Naive thymus-derived CD8-positive, alpha-beta T cell (primary cell): ENCODE measurements at regions not wholly inside any gene's neighbourhood (a gene's known extent, or its start where the extent isn't known, plus 50 kb on each side); places are given as distances from the start of the nearest gene placed in this dataset.

ENCODE experiments used
- ATAC-seq, 2 donors: fragments of 150-1000 bp; cut with Tn5 transposase in 1 of 2; sonication (Bioruptor Pico), chemical (Tn5 transposase) in 1 of 2; 1 replicate in 1 of 2; 2 replicates in 1 of 2; pipeline ENCODE4 v1.10.0; 2021; ENCODE audit warnings: mild to moderate bottlenecking in 2 of 2, moderate library complexity in 2 of 2
- POLR2A ChIA-PET: fragments of 350-600 bp; sonication (Branson Sonifier 250); formaldehyde crosslinking; loops from one replicate; lab custom pipeline; 2021; ENCODE audit warnings: antibody characterized with exemption; lab: Charles Lee
- DNase-seq, 10 donors: peaks; one replicate each; pipeline versions ENCODE4 v3.0.0 to v3.0.0-alpha.2; 2020 to 2022
- H3K27ac Mint-ChIP-seq, 10 donors: one replicate each; pipeline ENCODE4 v1.8.0; 2020 to 2022; ENCODE audit warnings: mild to moderate bottlenecking in 10 of 10, mixed read lengths in 10 of 10, moderate library complexity in 4 of 10, inconsistent platforms in 1 of 10
- H3K27me3 Mint-ChIP-seq, 5 donors: one replicate each; pipeline ENCODE4 v1.8.0; 2021 to 2022; ENCODE audit warnings: mixed read lengths in 5 of 5
- H3K36me3 Mint-ChIP-seq, 3 donors: one replicate each; pipeline ENCODE4 v1.8.0; 2020 to 2022; ENCODE audit warnings: mixed read lengths in 3 of 3, mild to moderate bottlenecking in 2 of 3, inconsistent platforms in 1 of 3
- H3K4me1 Mint-ChIP-seq, 4 donors: one replicate each; pipeline ENCODE4 v1.8.0; 2021 to 2022; ENCODE audit warnings: mixed read lengths in 4 of 4
- H3K4me3 Mint-ChIP-seq, 10 donors: one replicate each; pipeline ENCODE4 v1.8.0; 2020 to 2022; ENCODE audit warnings: mild to moderate bottlenecking in 10 of 10, mixed read lengths in 10 of 10, moderate library complexity in 6 of 10, inconsistent platforms in 1 of 10
- H3K9me3 Mint-ChIP-seq, 9 donors: one replicate each; pipeline ENCODE4 v1.8.0; 2020 to 2022; ENCODE audit warnings: mixed read lengths in 9 of 9, mild to moderate bottlenecking in 3 of 9, inconsistent platforms in 1 of 9, moderate library complexity in 1 of 9

DNA sequence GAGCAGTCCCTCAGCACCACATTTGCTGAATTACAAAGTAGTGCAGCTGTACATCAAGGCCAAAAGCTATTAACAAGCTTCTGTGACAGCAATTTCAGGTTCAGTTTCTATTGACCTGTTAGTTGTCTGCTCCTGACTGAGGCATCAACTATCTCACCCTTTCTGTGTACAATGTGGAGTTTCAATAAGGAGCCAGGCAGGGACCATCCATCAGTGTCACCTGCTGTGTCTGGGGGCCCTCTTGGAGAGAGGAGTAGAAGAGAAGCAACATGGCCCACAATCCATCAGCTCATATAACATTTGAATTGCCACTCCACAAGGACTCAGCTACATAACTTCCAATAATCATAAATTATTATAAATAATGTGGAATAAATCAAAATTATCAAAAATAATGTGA is 72.3 kb upstream of the CCDC196 start:
- no peaks in the 10 kb centered on the region for H3K4me1 Mint-ChIP-seq

DNA sequence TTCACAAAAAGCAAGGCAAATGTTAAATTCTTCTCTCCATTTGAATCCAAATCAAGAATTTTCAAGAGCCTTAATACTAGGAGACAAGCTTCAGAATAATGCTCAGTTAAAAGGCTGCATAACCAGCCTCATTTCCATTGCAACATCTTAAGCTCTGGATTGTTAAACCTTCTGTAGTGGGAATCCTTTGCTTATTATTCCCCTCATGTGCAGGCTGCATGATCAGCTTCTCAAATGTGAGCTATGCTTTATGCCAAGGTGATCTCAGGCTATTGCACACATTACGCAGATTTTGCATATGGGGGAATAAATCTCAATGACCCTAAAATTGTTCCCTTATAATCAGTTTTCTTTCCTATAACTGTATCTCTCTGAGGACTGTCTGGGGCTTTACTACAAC is 71.7 kb upstream of the CCDC196 start:
- H3K27ac Mint-ChIP-seq: no peak overlapping the region
- POLR2A ChIA-PET: no interaction called here
- H3K27me3 Mint-ChIP-seq: peaks cover 0 to 7% (median 0%) of the 10 kb centered on the region in 5 donors
- H3K36me3 Mint-ChIP-seq: peaks cover 8 to 18% (median 14%) of the 10 kb centered on the region in 3 donors
- no peak for DNase-seq
- H3K4me1 Mint-ChIP-seq: no peaks in the 10 kb centered on the region
- no peak overlapping the region for H3K4me3 Mint-ChIP-seq
- ATAC-seq: no peak
- H3K9me3 Mint-ChIP-seq: peaks cover 0 to 19% (median 0%) of the 10 kb centered on the region in 9 donors

More for the DNA sequence above, 72.3 kb upstream of the CCDC196 start:
- Mint-ChIP-seq H3K9me3 (peaks cover 0 to 19% (median 0%) of the 10 kb centered on the region in 9 donors), H3K4me3 (no peak overlapping the region), H3K27ac (no peak overlapping the region), H3K36me3 (peaks cover 8 to 20% (median 14%) of the 10 kb centered on the region in 3 donors), H3K27me3 (peaks cover 0 to 7% (median 0%) of the 10 kb centered on the region in 5 donors)
- POLR2A ChIA-PET: no interaction called here
- DNase-seq (no peak), ATAC-seq (no peak)

DNA sequence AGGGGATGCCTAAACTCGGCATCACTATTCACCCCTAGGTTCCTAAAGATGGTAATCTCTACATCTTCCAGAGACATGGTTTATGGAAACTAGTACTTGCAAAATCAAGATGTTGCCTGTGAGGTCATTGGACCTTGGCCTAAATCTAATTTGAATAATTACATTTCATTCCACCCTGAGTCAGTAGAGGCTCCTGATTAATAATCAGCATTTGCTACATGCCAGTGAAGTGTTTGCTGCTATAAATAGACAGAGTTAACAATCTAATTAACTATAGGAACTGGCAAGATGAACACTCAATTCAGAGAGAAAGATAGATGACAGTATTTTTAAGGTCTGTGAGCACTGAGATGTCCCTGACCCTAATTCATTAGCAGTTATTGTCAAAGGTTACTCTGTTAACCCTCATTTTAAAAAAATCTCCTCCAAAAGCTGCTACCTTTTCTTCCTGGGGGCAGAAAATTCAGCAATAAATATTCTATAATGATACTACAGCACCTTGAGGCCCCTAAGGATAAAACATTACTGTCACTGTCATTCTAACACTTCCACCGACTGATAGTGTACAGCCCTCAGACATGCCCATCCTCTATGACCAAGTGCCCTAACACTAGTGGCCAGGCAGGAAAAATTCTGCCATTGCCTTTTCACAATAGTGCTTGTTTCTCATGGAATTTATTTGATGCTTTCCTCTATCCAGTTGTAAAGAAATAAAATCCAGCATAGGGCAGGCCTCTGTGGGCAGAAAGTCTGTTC is 65.7 kb upstream of the CCDC196 start:
- Mint-ChIP-seq H3K36me3 (peaks cover 5 to 14% (median 14%) of the 10 kb centered on the region in 3 donors), H3K4me3 (no peak overlapping the region), H3K27ac (no peak overlapping the region), H3K27me3 (no peaks in the 10 kb centered on the region), H3K9me3 (peaks cover 0 to 19% (median 0%) of the 10 kb centered on the region in 9 donors), H3K4me1 (no peaks in the 10 kb centered on the region)
- no peak for DNase-seq
- no peak for ATAC-seq
- POLR2A ChIA-PET: no interaction called here

DNA sequence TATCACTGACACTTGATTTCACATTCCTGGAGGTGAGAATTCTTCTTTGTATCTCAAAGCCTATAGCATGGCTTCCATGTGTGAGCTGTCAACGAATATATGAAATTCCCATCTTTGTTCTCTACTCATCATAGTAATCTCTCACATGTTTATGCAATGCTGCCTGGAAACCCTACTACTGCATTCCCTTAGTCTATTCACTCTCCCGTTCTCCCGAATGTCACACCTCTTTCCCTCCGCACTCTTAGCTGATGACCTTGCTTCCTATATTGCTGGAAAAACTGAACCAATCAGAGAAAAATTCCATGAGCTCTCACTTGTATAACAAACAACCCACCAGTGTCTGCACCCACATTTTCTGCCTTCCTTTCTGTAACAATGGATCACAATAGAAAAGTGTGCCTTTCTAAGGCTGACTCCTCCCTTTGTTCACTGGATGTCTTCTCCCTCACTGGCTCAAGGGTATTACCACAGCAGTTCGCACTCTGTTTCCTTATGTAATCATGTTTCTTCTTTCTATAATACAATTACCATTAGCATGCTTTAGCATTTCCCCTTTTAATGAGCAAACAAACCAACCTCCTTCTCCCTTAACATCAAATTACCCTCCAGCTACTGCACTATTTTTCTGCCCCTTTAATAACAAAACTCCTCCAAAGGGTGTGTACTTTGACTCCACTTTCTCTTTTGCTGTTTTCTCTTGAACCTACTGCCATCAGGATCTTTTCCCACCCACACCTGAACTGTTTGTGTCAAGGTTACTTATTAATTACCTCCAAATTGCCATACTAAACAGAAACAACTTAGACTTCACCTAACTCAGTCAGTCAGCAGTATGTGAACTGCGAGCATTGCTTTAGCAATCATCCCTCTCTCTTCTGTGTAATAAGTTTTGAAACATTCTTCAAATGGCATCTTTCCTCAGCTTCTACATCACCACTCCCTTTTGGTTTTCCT is 63.9 kb upstream of the CCDC196 start:
- ATAC-seq: no peak

DNA sequence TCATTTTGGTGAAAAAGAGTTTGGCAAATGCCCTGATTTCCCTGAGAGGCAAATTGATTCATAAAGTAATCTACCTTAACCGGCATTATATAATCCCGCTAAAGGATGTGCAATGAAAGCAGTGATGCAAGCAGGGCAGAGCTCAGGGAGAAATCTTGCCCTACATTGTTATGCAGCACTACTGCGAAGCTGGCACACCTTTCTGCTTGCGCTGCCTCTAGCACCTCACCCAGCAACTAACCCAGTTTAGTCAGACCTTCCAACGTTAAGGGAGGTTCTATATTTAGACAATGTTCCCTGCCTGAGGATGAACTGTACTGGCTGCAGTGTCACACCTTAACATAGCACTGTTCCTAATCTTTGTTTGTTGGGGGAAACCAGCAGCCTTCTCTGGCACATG is 60.8 kb upstream of the CCDC196 start:
- ATAC-seq (no peak), DNase-seq (no peak)
- Mint-ChIP-seq H3K27me3 (no peaks in the 10 kb centered on the region), H3K27ac (no peak overlapping the region), H3K4me1 (no peaks in the 10 kb centered on the region), H3K9me3 (no peaks in the 10 kb centered on the region), H3K4me3 (no peak overlapping the region), H3K36me3 (peaks cover 0 to 9% (median 0%) of the 10 kb centered on the region in 3 donors)
- POLR2A ChIA-PET: no interaction called here

More for the DNA sequence above, 63.9 kb upstream of the CCDC196 start:
- no peak overlapping the region for H3K27ac Mint-ChIP-seq
- H3K36me3 Mint-ChIP-seq: peaks cover 0 to 9% (median 2%) of the 10 kb centered on the region in 3 donors
- H3K27me3 Mint-ChIP-seq: no peaks in the 10 kb centered on the region
- H3K4me1 Mint-ChIP-seq: no peaks in the 10 kb centered on the region
- peaks cover 0 to 3% (median 0%) of the 10 kb centered on the region in 9 donors for H3K9me3 Mint-ChIP-seq
- DNase-seq: no peak
- POLR2A ChIA-PET: no interaction called here
- no peak overlapping the region for H3K4me3 Mint-ChIP-seq

DNA sequence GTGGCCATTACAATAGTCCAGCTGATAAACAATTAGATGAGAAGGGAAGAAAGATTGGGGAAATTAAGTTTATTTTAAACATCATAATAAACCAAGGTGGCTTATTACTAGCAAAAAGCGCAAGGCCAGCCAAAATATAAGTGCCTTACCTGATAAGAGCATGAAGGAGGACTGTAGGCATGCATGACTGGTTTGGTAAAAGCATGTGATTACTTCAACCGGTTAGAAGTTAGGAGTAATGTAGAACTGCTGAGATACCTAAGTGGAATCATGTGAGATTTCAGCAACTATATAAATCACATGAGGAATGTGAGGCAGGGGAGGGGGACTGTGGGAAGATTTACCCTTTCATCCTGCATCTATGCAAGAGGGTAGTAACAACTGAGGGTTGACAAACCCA is 59.7 kb upstream of the CCDC196 start:
- POLR2A ChIA-PET: no interaction called here
- Mint-ChIP-seq H3K4me3 (no peak overlapping the region), H3K9me3 (no peaks in the 10 kb centered on the region), H3K4me1 (no peaks in the 10 kb centered on the region), H3K27ac (no peak overlapping the region), H3K27me3 (no peaks in the 10 kb centered on the region), H3K36me3 (peaks cover 0 to 9% (median 0%) of the 10 kb centered on the region in 3 donors)
- no peak for ATAC-seq
- no peak for DNase-seq

DNA sequence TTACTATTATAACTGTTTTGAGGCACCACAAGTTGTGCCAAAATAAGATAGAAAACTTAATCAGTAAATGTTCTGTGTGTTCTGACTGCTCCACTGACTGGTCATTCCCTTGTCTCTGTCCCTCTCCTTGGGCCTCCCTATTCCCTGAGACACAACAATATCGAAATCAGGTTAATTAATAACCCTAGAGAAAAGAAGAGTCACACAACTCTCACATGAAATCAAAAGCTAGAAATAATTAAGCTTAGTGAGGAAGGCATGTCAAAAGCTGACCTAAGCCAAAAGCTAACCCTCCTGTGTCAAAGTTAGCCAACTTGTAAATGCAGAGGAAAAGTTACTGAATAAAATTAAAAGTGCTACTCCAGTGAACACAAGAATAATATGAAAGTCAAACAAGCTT is 53.8 kb upstream of the CCDC196 start:
- POLR2A ChIA-PET: no interaction called here
- Mint-ChIP-seq H3K9me3 (peaks cover 0 to 17% (median 8%) of the 10 kb centered on the region in 9 donors), H3K4me1 (no peaks in the 10 kb centered on the region), H3K4me3 (no peak overlapping the region), H3K27me3 (no peaks in the 10 kb centered on the region), H3K36me3 (peaks cover 4 to 15% (median 8%) of the 10 kb centered on the region in 3 donors), H3K27ac (no peak overlapping the region)
- ATAC-seq (no peak), DNase-seq (no peak)

DNA sequence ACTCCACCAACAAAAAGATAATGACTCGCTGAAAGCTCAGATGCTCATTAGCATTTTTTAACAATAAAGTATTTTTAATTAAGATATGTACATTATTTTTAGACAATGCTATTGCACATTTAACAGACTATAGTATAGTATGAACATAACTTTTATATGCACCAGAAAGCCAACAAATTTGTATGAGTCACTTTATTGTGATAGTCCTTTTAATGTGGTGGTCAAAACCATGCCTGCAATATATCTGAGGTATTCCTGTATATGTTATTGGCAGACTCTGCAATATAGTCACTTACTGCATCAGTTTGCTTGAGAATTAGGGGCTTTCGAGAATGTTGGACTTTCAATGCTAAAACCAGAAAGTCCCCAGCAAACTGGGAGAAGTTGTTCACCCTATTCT is 51.7 kb upstream of the CCDC196 start:
- no peaks in the 10 kb centered on the region for H3K4me1 Mint-ChIP-seq
- POLR2A ChIA-PET: no interaction called here
- no peak overlapping the region for H3K27ac Mint-ChIP-seq
- ATAC-seq: no peak
- H3K9me3 Mint-ChIP-seq: peaks cover 7 to 35% (median 17%) of the 10 kb centered on the region in 9 donors
- no peak overlapping the region for H3K4me3 Mint-ChIP-seq
- DNase-seq: no peak
- no peaks in the 10 kb centered on the region for H3K27me3 Mint-ChIP-seq
- H3K36me3 Mint-ChIP-seq: peaks cover 4 to 18% (median 17%) of the 10 kb centered on the region in 3 donors

DNA sequence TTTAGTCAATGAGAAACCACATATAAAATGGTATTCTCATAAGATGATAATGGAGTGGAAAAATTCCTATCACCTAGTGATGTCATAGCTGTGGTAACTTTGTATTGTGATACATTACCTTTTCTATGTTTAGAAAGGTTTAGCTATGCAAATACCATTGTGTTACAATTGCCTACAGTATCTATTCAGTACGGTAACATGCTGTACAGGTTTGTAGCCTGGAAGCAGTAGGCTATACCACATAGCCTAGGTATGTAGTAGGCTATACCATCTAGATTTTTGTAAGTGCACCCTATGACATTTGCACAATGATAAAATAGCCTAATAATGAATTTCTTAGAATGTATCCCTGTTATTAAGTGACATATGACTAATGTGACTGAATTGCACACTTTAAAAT is 50.5 kb upstream of the CCDC196 start:
- peaks cover 9 to 48% (median 29%) of the 10 kb centered on the region in 9 donors for H3K9me3 Mint-ChIP-seq
- H3K27ac Mint-ChIP-seq: no peak overlapping the region
- H3K27me3 Mint-ChIP-seq: no peaks in the 10 kb centered on the region
- no peak for ATAC-seq
- peaks cover 4 to 29% (median 25%) of the 10 kb centered on the region in 3 donors for H3K36me3 Mint-ChIP-seq
- POLR2A ChIA-PET: no interaction called here
- no peak overlapping the region for H3K4me3 Mint-ChIP-seq
- H3K4me1 Mint-ChIP-seq: no peaks in the 10 kb centered on the region
- no peak for DNase-seq
